Sigmoid colon (tissue), 6 donors: ENCODE measurements at regions not wholly inside any gene's neighbourhood (a gene's known extent, or its start where the extent isn't known, plus 50 kb on each side); places are given as distances from the start of the nearest gene placed in this dataset.

Experiments used
- DNase-seq: peaks from one replicate; pipeline ENCODE4 v3.0.0-alpha.2; 2019
- H3K27ac ChIP-seq, 4 donors: fragments of 200-600 bp; sonication (generic); one replicate each; pipeline ENCODE4 v1.5.1; 2016 to 2019; ENCODE audit warnings: mild to moderate bottlenecking in 1 of 4
- H3K27me3 ChIP-seq, 3 donors: fragments of 200-600 bp; sonication (generic); one replicate each; pipeline ENCODE4 v1.5.1; 2019; ENCODE audit warnings: mild to moderate bottlenecking in 1 of 3
- H3K36me3 ChIP-seq, 4 donors: fragments of 200-600 bp; sonication (generic); one replicate each; pipeline ENCODE4 v1.5.1; 2016 to 2019
- H3K4me1 ChIP-seq, 4 donors: fragments of 200-600 bp; sonication (generic); one replicate each; pipeline ENCODE4 v1.5.1; 2017 to 2019
- H3K4me3 ChIP-seq, 4 donors: fragments of 200-600 bp; sonication (generic); one replicate each; pipeline ENCODE4 v1.5.1; 2017 to 2019; ENCODE audit warnings: mild to moderate bottlenecking in 2 of 4, moderate library complexity in 1 of 4
- H3K9me3 ChIP-seq, 4 donors: fragments of 200-600 bp in 3 of 4; sonication (generic) in 3 of 4; one replicate each; pipeline versions ENCODE4 v1.5.1 to v1.6.1; 2013 to 2019
- CTCF ChIP-seq, 4 experiments: fragments of 450-650 bp in 3 of 4; fragments of 200-600 bp in 1 of 4; IDR thresholded peaks; one replicate each; pipeline ENCODE4 v1.5.1; 2016 to 2019; ENCODE audit warnings: antibody characterized with exemption in 4 of 4, mild to moderate bottlenecking in 3 of 4, moderate library complexity in 2 of 4
- EP300 ChIP-seq, 4 donors: sonication (generic); formaldehyde crosslinking; IDR thresholded peaks; one replicate each; pipeline ENCODE4 v1.6.1; 2017; ENCODE audit warnings: antibody characterized with exemption in 4 of 4
- POLR2A ChIP-seq, 2 donors: fragments of 450-650 bp; IDR thresholded peaks; one replicate each; pipeline ENCODE4 v1.6.1; 2016; ENCODE audit warnings: antibody characterized with exemption in 2 of 2, mild to moderate bottlenecking in 2 of 2, moderate library complexity in 2 of 2
- POLR2AphosphoS5 ChIP-seq, 4 donors: sonication (generic); formaldehyde crosslinking; IDR thresholded peaks; one replicate each; pipeline ENCODE4 v1.6.1; 2017; ENCODE audit warnings: antibody characterized with exemption in 4 of 4
- WGBS, 2 donors: extraction: QIAGEN DNeasy Blood & Tissue Kit; methylation state at CpG; one replicate each; pipeline ENCODE4 v1.1.7; 2013; 5-methylcytosine and 5-hydroxymethylcytosine counted together
- intact Hi-C: fragments of 100-400 bp; cut with DNase I; formaldehyde crosslinking; loops from one replicate; pipeline ENCODE4 v1.15.1; 2023
- donor health status: healthy with polysubstance abuse.
- donor health status: healthy.

GRCh38 chr2:208948073-208948472 lies 475.8 kb upstream of the MAP2 start:
- intact Hi-C loops: no loop called here
- Histone ChIP-seq H3K27me3 (no peaks in the 10 kb centered on the region), H3K4me3 (no peak overlapping the region), H3K9me3 (no peaks in the 10 kb centered on the region), H3K27ac (no peak overlapping the region), H3K4me1 (peaks cover 0 to 7% (median 0%) of the 10 kb centered on the region in 4 donors), H3K36me3 (no peaks in the 10 kb centered on the region)
- no peak for DNase-seq
- WGBS, 2 donors: 53 to 54% methylated on average over 1 of the region's 1 CpG
- no peak for TF ChIP-seq EP300 (IDR thresholded peaks at IDR 0.05)
- TF ChIP-seq POLR2AphosphoS5 (IDR thresholded peaks at IDR 0.05): no peak

- Histone ChIP-seq H3K27ac (no peak overlapping the region), H3K4me3 (no peak overlapping the region), H3K36me3 (no peaks in the 10 kb centered on the region), H3K9me3 (no peaks in the 10 kb centered on the region), H3K4me1 (no peaks in the 10 kb centered on the region), H3K27me3 (no peaks in the 10 kb centered on the region)
- no peak for TF ChIP-seq CTCF (IDR thresholded peaks at IDR 0.05)
- TF ChIP-seq POLR2AphosphoS5 (IDR thresholded peaks at IDR 0.05): no peak
- no peak for TF ChIP-seq POLR2A (IDR thresholded peaks at IDR 0.05)
- TF ChIP-seq EP300 (IDR thresholded peaks at IDR 0.05): no peak
- no peak for DNase-seq
- intact Hi-C loops: no loop called here
- WGBS, 2 donors: 75 to 80% methylated on average over 4 of the region's 4 CpGs
Measured at GRCh38 chr2:208970070-208970469, 453.8 kb upstream of the MAP2 start.

GRCh38 chr2:208977582-208977981 lies 446.3 kb upstream of the MAP2 start:
- no peaks in the 10 kb centered on the region for H3K4me1 ChIP-seq
- intact Hi-C loops: no loop called here
- no peak overlapping the region for H3K27ac ChIP-seq
- H3K4me3 ChIP-seq: no peak overlapping the region
- H3K9me3 ChIP-seq: no peaks in the 10 kb centered on the region
- TF ChIP-seq POLR2A (IDR thresholded peaks at IDR 0.05): no peak
- no peak for TF ChIP-seq POLR2AphosphoS5 (IDR thresholded peaks at IDR 0.05)
- TF ChIP-seq EP300 (IDR thresholded peaks at IDR 0.05): no peak
- no peak for TF ChIP-seq CTCF (IDR thresholded peaks at IDR 0.05)
- WGBS, 2 donors: 52 to 71% methylated on average over 2 of the region's 2 CpGs
- H3K27me3 ChIP-seq: no peaks in the 10 kb centered on the region
- DNase-seq: no peak
- no peaks in the 10 kb centered on the region for H3K36me3 ChIP-seq

- Histone ChIP-seq H3K4me3 (no peak overlapping the region), H3K4me1 (no peaks in the 10 kb centered on the region), H3K27ac (no peak overlapping the region), H3K27me3 (no peaks in the 10 kb centered on the region), H3K36me3 (no peaks in the 10 kb centered on the region), H3K9me3 (no peaks in the 10 kb centered on the region)
- DNase-seq: no peak
- TF ChIP-seq POLR2A (IDR thresholded peaks at IDR 0.05) (no peak), EP300 (IDR thresholded peaks at IDR 0.05) (no peak), POLR2AphosphoS5 (IDR thresholded peaks at IDR 0.05) (no peak), CTCF (IDR thresholded peaks at IDR 0.05) (no peak)
- intact Hi-C loops: no loop called here
Measured at GRCh38 chr2:208978946-208979345, 444.9 kb upstream of the MAP2 start.

GRCh38 chr2:208980321-208980720 lies 443.5 kb upstream of the MAP2 start:
- H3K27me3 ChIP-seq: no peaks in the 10 kb centered on the region
- no peak overlapping the region for H3K4me3 ChIP-seq
- H3K27ac ChIP-seq: no peak overlapping the region
- no peak for TF ChIP-seq POLR2A (IDR thresholded peaks at IDR 0.05)
- TF ChIP-seq CTCF (IDR thresholded peaks at IDR 0.05): no peak
- no peak for TF ChIP-seq POLR2AphosphoS5 (IDR thresholded peaks at IDR 0.05)
- TF ChIP-seq EP300 (IDR thresholded peaks at IDR 0.05): no peak
- intact Hi-C loops: no loop called here
- H3K4me1 ChIP-seq: no peaks in the 10 kb centered on the region
- H3K9me3 ChIP-seq: no peaks in the 10 kb centered on the region
- no peak for DNase-seq
- H3K36me3 ChIP-seq: no peaks in the 10 kb centered on the region
